ENCODE measurements at regions not wholly inside any gene's neighbourhood (a gene's known extent, or its start where the extent isn't known, plus 50 kb on each side); places are given as distances from the start of the nearest gene placed in this dataset.

- Histone ChIP-seq H3K4me2 (ENCODE audit: extremely low read depth, insufficient read depth, low read length) (no peak overlapping the region), H3K36me3 (ENCODE audit: control insufficient read depth, insufficient read depth, low read length) (no peaks in the 10 kb centered on the region), H2AFZ (ENCODE audit: low read length) (no peak overlapping the region), H4K20me1 (ENCODE audit: control insufficient read depth, extremely low read depth, insufficient read depth, low read length) (no peaks in the 10 kb centered on the region), H3K9ac (ENCODE audit: insufficient read depth, low read length) (no peak overlapping the region), H3K4me1 (ENCODE audit: control insufficient read depth, extremely low read depth, insufficient read depth, low read length) (no peaks in the 10 kb centered on the region), H3K27me3 (ENCODE audit: control insufficient read depth, insufficient read depth, low read length) (no peaks in the 10 kb centered on the region), H3K9me3 (ENCODE audit: control insufficient read depth, insufficient read depth, low read depth, low read length) (no peaks in the 10 kb centered on the region), H3K27ac (ENCODE audit: insufficient read depth, low read length) (no peak overlapping the region), H3K79me2 (ENCODE audit: control insufficient read depth, insufficient read depth, low read length) (no peaks in the 10 kb centered on the region), H3K4me3 (replicated peaks in 1 of 4; ENCODE audit: control extremely low read depth in 1 of 4, insufficient read depth in 1 of 4, low read depth in 3 of 4, low read length in 4 of 4) (no peak overlapping the region)
- no peak for TF ChIP-seq EZH2 (IDR thresholded peaks at IDR 0.05; ENCODE audit: low read length, missing control alignments)
- no peak for TF ChIP-seq CTCF (conservative IDR thresholded peaks at IDR 0.05 in 1 of 2, IDR thresholded peaks at IDR 0.05 in 1 of 2; ENCODE audit: low read depth in 1 of 2, low read length in 2 of 2)
- no peak for DNase-seq (ENCODE audit: low read depth in 2 of 2)
These were observed 568.2 kb upstream of the LRATD1 start for GRCh38 chr2:14064346-14064745.

GRCh38 chr2:14072338-14072737 lies 560.2 kb upstream of the LRATD1 start:
- H2AFZ ChIP-seq (ENCODE audit: low read length) = no peak overlapping the region
- no peaks in the 10 kb centered on the region for H3K27me3 ChIP-seq (ENCODE audit: control insufficient read depth, insufficient read depth, low read length)
- no peaks in the 10 kb centered on the region for H3K9me3 ChIP-seq (ENCODE audit: control insufficient read depth, insufficient read depth, low read depth, low read length)
- TF ChIP-seq CTCF (conservative IDR thresholded peaks at IDR 0.05 in 1 of 2, IDR thresholded peaks at IDR 0.05 in 1 of 2; ENCODE audit: low read depth in 1 of 2, low read length in 2 of 2) (no peak), EZH2 (IDR thresholded peaks at IDR 0.05; ENCODE audit: low read length, missing control alignments) (no peak)
- no peak overlapping the region for H3K9ac ChIP-seq (ENCODE audit: insufficient read depth, low read length)
- H3K36me3 ChIP-seq (ENCODE audit: control insufficient read depth, insufficient read depth, low read length) = no peaks in the 10 kb centered on the region
- no peaks in the 10 kb centered on the region for H4K20me1 ChIP-seq (ENCODE audit: control insufficient read depth, extremely low read depth, insufficient read depth, low read length)
- H3K4me2 ChIP-seq (ENCODE audit: extremely low read depth, insufficient read depth, low read length) = no peak overlapping the region
- no peak overlapping the region for H3K4me3 ChIP-seq (replicated peaks in 1 of 4; ENCODE audit: control extremely low read depth in 1 of 4, insufficient read depth in 1 of 4, low read depth in 3 of 4, low read length in 4 of 4)
- H3K27ac ChIP-seq (ENCODE audit: insufficient read depth, low read length) = no peak overlapping the region
- H3K4me1 ChIP-seq (ENCODE audit: control insufficient read depth, extremely low read depth, insufficient read depth, low read length) = no peaks in the 10 kb centered on the region
- peak; percentile 22 to 26 for DNase-seq (ENCODE audit: low read depth in 2 of 2)
- H3K79me2 ChIP-seq (ENCODE audit: control insufficient read depth, insufficient read depth, low read length) = no peaks in the 10 kb centered on the region

GRCh38 chr2:14074691-14075090 lies 557.8 kb upstream of the LRATD1 start:
- Histone ChIP-seq H3K4me3 (replicated peaks in 1 of 4; ENCODE audit: control extremely low read depth in 1 of 4, insufficient read depth in 1 of 4, low read depth in 3 of 4, low read length in 4 of 4) (no peak overlapping the region), H3K4me1 (ENCODE audit: control insufficient read depth, extremely low read depth, insufficient read depth, low read length) (no peaks in the 10 kb centered on the region), H3K9me3 (ENCODE audit: control insufficient read depth, insufficient read depth, low read depth, low read length) (no peaks in the 10 kb centered on the region), H3K4me2 (ENCODE audit: extremely low read depth, insufficient read depth, low read length) (no peak overlapping the region), H3K9ac (ENCODE audit: insufficient read depth, low read length) (no peak overlapping the region), H2AFZ (ENCODE audit: low read length) (no peak overlapping the region), H3K27ac (ENCODE audit: insufficient read depth, low read length) (no peak overlapping the region), H3K36me3 (ENCODE audit: control insufficient read depth, insufficient read depth, low read length) (no peaks in the 10 kb centered on the region), H3K79me2 (ENCODE audit: control insufficient read depth, insufficient read depth, low read length) (no peaks in the 10 kb centered on the region), H3K27me3 (ENCODE audit: control insufficient read depth, insufficient read depth, low read length) (no peaks in the 10 kb centered on the region), H4K20me1 (ENCODE audit: control insufficient read depth, extremely low read depth, insufficient read depth, low read length) (no peaks in the 10 kb centered on the region)
- no peak for DNase-seq (ENCODE audit: low read depth in 2 of 2)
- TF ChIP-seq EZH2 (IDR thresholded peaks at IDR 0.05; ENCODE audit: low read length, missing control alignments) = no peak
- TF ChIP-seq CTCF (conservative IDR thresholded peaks at IDR 0.05 in 1 of 2, IDR thresholded peaks at IDR 0.05 in 1 of 2; ENCODE audit: low read depth in 1 of 2, low read length in 2 of 2) = no peak
